GM21423 (cell line): ENCODE measurements at regions not wholly inside any gene's neighbourhood (a gene's known extent, or its start where the extent isn't known, plus 50 kb on each side); places are given as distances from the start of the nearest gene placed in this dataset.

Experiments used
- ATAC-seq: cut with Tn5 transposase; IDR thresholded peaks from one replicate; pipeline ENCODE4 v1.9.1; 2021; ENCODE audit warnings: mild to moderate bottlenecking, moderate library complexity; ENCODE audit not compliant: unreplicated experiment

- no peak for ATAC-seq
Measured at GRCh38 chr2:21253311-21254027, 129.7 kb downstream of the TDRD15 start.

GRCh38 chr2:21254170-21254965, 130.6 kb downstream of the TDRD15 start:
- ATAC-seq = no peak

GRCh38 chr2:21256006-21256405, 132.2 kb downstream of the TDRD15 start:
- peak; percentile 95 for ATAC-seq

GRCh38 chr2:21257621-21258020, 133.9 kb downstream of the TDRD15 start:
- ATAC-seq = no peak

GRCh38 chr2:21258082-21258481, 134.3 kb downstream of the TDRD15 start:
- no peak for ATAC-seq

- ATAC-seq = no peak
Measured at GRCh38 chr2:21260311-21260710, 136.5 kb downstream of the TDRD15 start.

GRCh38 chr2:21261591-21261990, 137.8 kb downstream of the TDRD15 start:
- no peak for ATAC-seq

- no peak for ATAC-seq
Measured at GRCh38 chr2:21262426-21262940, 138.7 kb downstream of the TDRD15 start.

GRCh38 chr2:21263622-21264021, 139.9 kb downstream of the TDRD15 start:
- ATAC-seq = no peak

GRCh38 chr2:21265752-21266151, 142.0 kb downstream of the TDRD15 start:
- ATAC-seq = no peak

- ATAC-seq = no peak
Measured at GRCh38 chr2:21267232-21267835, 143.6 kb downstream of the TDRD15 start.

- ATAC-seq = no peak
Measured at GRCh38 chr2:21268197-21268877, 144.6 kb downstream of the TDRD15 start.

GRCh38 chr2:21268878-21269224, 145.1 kb downstream of the TDRD15 start:
- no peak for ATAC-seq

GRCh38 chr2:21269382-21269781, 145.6 kb downstream of the TDRD15 start:
- ATAC-seq = no peak

GRCh38 chr2:21270083-21270491, 146.3 kb downstream of the TDRD15 start:
- ATAC-seq = no peak

GRCh38 chr2:21270708-21271122, 146.9 kb downstream of the TDRD15 start:
- ATAC-seq = no peak

- ATAC-seq = no peak
Measured at GRCh38 chr2:21276163-21276562, 152.4 kb downstream of the TDRD15 start.

- ATAC-seq = no peak
Measured at GRCh38 chr2:21277068-21278056, 153.6 kb downstream of the TDRD15 start.

GRCh38 chr2:21279525-21279924, 155.8 kb downstream of the TDRD15 start:
- no peak for ATAC-seq

- ATAC-seq = no peak
Measured at GRCh38 chr2:21280793-21281192, 157.0 kb downstream of the TDRD15 start.
